GM13977 (cell line): ENCODE measurements at regions not wholly inside any gene's neighbourhood (a gene's known extent, or its start where the extent isn't known, plus 50 kb on each side); places are given as distances from the start of the nearest gene placed in this dataset.
A peak's percentile ranks its signal among the peaks of the same experiment; 100 is the strongest.

Source experiments
- DNase-seq: peaks from one replicate; pipeline ENCODE4 v3.0.0; 2012; ENCODE audit warnings: low spot score
- in situ Hi-C: fragments of 300-500 bp; cut with MboI; formaldehyde crosslinking; loops from one replicate; pipeline ENCODE4 v1.12.0; 2022; ENCODE audit warnings: low sequenced_read_pairs, low pct_unique_long_range_greater_than_20kb, mixed read lengths, inconsistent platforms; ENCODE audit not compliant: unreplicated experiment
- TF ChIP-seq, protein P1 (sequence below): IDR thresholded peaks from 2 replicates; pipeline ENCODE4 v1.5.1; 2012; ENCODE audit warnings: mild to moderate bottlenecking, control low read depth; ENCODE audit not compliant: insufficient read depth; ENCODE audit errors: extremely low read depth, missing control alignments

DNA sequence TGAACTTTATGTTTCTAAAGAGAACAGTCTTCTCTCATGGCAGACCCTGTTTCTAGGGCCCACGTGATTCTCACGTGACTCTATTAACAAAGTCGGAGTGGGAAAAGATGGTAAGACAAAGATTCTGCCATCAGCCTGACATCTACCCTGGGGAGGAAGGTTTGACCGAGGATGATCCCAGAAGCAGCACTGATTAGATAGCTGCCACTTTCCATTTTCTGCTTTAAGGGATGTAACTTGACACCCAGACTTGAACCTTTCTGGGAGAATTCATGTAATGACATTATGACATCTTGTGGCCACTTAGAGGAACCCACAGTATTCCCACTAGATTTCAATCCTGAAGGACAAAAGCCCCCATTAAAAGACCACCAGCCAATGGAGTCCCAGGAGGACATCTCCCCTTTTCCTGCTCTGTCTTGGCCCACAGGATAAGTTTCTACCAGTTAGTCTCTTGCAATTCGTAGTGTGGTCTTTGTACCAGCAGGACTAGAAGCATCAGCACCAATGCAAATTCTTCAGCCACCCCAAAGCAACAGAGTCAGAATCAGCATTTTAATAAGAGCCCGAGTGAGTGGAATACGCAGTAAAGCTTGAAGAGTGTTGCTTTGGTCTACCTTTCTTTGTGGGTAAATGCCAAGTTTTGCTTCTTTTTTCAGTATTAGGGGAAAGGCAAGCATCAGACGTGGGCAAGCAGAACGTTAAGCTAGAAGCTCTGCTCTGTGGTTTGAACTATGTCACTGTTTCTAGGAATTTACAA is 480.5 kb upstream of the PROK2 start:
- no peak for DNase-seq
- in situ Hi-C loops: loop anchor here (10.0 to 25.0 kb wide), 2 partner anchors 178 to 391 kb away; no protein-coding TSS in a partner anchor
- TF ChIP-seq, protein P1, sequence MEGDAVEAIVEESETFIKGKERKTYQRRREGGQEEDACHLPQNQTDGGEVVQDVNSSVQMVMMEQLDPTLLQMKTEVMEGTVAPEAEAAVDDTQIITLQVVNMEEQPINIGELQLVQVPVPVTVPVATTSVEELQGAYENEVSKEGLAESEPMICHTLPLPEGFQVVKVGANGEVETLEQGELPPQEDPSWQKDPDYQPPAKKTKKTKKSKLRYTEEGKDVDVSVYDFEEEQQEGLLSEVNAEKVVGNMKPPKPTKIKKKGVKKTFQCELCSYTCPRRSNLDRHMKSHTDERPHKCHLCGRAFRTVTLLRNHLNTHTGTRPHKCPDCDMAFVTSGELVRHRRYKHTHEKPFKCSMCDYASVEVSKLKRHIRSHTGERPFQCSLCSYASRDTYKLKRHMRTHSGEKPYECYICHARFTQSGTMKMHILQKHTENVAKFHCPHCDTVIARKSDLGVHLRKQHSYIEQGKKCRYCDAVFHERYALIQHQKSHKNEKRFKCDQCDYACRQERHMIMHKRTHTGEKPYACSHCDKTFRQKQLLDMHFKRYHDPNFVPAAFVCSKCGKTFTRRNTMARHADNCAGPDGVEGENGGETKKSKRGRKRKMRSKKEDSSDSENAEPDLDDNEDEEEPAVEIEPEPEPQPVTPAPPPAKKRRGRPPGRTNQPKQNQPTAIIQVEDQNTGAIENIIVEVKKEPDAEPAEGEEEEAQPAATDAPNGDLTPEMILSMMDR: peak; percentile 43

DNA sequence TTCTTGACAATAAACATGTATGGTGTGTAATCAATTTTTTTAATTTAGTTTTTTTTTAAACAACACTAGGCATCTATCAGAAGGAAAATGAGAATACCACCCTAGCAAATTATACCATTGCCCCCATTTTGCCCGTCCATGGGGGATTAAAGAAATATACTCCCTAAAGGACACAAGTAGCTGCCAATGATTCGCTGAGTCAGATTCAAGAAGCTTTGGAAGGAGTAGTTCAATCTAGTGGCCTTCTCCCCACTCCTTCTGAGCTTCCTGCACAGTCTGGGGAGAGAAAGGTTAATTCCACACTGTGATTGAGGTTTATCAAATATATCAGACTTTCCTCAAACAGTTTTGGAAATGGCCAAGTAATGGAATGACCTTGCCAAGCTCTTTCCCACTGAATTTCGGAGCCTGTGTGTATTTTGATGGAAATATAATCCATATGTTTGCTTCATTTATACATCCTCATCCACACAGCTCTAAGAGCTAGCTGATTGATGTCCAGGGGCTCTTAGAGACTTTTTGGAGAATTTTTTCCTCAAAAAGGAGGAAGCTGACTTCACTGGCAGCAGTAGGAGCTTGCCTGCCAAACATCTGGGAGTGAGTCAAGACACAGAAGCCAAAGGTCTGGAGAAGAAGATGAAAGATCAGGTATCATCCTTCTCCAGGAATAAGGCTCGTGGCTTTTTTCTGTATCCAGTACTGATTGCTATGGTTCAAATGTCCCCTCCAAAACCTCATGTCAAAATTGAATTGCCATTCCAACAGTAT is 478.5 kb upstream of the PROK2 start:
- in situ Hi-C loops: loop anchor here (10.0 to 25.0 kb wide), 2 partner anchors 176 to 389 kb away; no protein-coding TSS in a partner anchor

DNA sequence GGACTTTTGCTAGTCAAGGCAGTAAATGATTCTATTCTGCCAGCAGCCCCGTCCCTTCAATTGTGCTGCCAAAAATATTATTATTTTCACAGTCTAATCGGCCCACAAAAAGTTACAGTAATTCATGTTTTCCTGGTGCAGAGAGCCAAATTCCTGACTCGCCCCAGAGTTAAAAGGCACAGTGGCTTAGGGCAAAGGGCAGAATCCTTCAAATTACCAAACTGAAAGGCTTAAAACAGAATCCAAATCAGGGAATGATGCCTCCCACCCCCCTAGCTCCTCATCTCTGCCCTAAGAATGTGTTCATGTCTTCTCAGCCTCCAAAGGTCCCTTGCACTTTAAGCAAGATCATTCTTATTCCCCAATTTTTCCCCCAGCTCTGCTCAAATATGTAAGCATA is 477.8 kb upstream of the PROK2 start:
- DNase-seq: no peak
- TF ChIP-seq, protein P1: no peak
- in situ Hi-C loops: loop anchor here (10.0 to 25.0 kb wide), 2 partner anchors 175 to 388 kb away; no protein-coding TSS in a partner anchor

More for the DNA sequence above, 478.5 kb upstream of the PROK2 start:
- no peak for DNase-seq
- TF ChIP-seq, protein P1: no peak

DNA sequence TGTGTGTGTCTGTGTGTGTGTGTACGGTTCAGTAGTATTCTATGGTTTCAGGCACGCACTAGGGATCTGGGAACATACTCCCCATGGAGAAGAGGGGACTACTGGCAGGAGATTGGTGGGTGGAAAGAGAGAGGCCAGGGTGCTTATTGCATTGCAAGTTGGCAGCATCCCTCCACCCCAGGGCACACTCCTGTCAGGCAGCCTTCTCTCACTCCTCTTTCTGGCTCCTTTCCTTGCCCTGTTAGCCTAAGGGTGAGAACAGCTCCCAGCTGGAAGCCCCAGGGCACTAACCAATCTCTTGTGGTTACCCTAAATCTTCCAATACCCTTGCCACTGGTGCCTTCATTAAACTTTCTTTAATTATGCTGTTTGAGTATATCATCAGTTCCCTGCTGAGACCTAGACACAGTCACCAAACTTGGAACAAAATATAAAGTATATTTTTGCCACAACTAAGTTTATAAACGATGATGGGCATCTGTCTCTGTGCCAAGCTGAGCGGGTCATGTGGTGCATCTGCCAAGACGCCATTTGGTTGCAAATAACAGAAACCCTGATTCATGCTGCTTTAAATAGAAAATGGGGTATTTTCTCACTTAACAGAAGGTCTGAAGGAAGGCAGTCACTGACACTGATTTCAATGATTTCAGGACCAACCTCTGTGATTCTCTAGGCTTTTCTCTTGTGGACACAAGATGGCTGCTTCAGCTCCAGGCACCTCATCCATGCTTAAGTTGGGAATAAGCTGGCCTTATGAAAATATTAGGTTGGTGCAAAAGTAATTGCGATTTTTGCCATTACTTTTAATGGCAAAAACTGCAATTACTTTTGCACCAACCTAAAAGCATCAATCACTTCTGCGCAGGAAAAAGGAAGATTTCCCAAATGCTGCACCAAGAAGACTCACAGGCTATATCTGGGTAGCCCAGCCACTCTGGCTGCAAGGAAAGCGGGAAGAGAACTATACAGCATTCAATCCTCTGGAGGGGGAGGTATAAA is 476.9 kb upstream of the PROK2 start:
- in situ Hi-C loops: loop anchor here (10.0 to 25.0 kb wide), 2 partner anchors 175 to 387 kb away; no protein-coding TSS in a partner anchor
- TF ChIP-seq, protein P1: no peak
- no peak for DNase-seq

DNA sequence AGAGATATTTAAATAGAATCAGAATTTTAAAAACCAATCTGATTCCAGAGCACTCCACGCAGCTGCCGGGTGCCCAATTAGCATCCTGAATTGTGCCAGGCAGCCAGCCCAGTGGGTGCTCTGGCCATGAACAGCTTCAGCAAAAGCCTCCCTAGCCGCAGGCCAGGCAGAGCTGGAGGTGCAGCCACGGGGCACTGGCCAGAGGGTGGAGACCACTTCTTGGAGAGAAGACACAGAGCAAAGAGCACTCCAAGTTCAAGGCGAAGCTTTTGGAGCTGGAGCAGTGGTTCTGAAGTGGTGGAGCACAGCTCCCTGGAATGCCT is 475.6 kb upstream of the PROK2 start:
- in situ Hi-C loops: loop anchor here (10.0 to 25.0 kb wide), 2 partner anchors 173 to 386 kb away; no protein-coding TSS in a partner anchor
- DNase-seq: no peak
- TF ChIP-seq, protein P1: no peak
